NCI-H1930 (cell line): ENCODE measurements at regions not wholly inside any gene's neighbourhood (a gene's known extent, or its start where the extent isn't known, plus 50 kb on each side); places are given as distances from the start of the nearest gene placed in this dataset.
"Not testable (repeated sequence)": the region's sequence is repeated elsewhere in the genome, so short reads cannot be mapped to it uniquely, and the experiment has no call there.

Experiments used
- DNase-seq, 2 experiments: peaks; one replicate each; lab custom pipeline; 2025; lab: John Stamatoyannopoulos, UW

DNA sequence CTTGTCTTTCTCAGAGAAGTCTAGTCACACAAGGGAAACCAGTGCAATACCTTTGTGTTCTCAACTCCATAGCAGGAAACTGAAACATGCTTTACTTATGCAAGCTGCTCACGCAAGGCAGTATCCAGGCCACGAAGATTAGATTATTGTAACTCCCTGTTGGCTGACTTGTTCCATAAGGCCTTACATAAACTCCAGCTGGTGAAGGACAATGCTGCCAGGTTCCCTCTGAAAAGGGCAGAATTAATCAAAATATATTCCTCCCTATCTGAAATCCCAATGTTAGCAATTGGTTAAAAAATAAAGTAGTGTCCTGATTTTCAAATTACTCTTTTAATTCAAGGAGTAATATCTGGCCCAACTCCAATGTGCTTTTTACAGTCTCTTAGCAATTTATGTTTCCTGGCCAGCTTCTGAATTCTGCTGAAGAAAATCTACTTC lies 966.6 kb downstream of the HACE1 start:
- no peak for DNase-seq

DNA sequence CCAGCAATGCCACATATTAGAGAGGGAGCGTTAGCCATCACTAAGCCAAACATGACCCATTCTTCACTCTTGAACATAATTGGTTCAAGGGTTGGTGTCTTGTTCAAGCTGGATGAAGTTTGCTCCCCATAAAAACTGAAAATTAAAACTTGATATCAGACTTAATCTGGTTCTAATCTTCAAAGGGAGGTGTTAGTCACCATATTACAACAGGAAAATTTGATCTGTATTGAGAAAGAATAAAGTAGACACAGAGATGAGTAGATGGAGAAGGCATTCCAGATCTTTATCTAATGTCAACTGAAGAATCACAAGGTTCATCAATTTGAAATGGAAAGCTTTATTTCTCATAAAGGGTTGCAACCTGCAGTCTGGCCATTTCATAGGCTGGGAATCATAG lies 972.8 kb downstream of the HACE1 start:
- DNase-seq: no peak

DNA sequence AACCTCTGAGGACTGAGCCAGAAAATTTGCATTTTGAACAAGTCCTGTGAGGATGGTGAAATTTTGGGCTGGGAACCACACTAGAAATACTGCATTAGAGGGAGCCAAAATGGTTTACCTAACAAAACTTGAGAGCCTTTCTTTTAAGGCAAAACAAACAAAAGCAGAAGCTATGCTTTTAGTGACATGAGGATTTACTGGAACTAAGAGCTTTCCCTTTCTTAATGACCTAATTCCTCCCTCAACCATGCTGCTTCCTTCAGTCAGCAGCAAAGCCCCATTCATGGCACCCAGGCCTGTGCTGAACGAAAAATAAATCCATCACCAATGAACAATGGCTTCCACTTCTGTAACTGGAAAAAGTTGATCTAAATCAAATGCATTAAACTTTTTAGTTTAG lies 974.3 kb downstream of the HACE1 start:
- no peak for DNase-seq

DNA sequence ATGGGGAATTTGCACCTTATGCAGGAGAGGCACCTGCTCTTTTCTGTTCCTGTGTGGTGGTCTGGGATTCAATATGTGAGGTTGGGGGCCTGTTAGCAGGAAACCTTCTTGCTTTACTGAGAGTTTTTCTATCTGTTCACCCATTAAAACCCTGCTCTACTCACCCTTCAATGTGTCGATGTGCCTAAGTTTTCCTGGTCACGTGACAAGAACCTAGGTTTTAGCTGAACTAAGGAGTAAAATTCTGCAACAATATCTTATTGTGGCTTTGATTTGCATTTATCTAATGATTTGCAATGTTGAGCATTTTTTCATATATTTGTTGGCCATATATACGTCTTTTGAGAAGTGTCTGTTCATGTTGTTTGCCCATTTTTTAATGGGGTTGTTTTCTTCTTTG lies 979.9 kb downstream of the HACE1 start:
- no peak for DNase-seq

DNA sequence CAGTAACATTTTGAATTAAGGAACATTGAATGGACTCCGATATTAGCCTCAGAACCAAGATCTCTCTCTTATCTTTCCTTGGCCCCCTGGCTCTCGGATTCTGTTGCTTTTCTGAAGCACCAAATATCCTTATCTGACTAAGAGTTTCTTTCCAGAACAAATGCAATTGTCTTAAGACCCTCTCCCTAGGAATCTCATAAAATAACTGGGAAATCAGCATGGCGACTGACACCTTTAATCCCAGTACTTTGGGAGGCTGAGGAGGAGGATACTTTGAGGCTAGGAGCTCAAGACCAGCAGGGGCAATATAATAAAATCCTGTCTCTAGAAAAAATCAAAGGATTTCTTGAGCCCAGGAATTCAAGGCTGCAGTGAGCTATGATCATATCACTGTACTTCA lies 984.5 kb downstream of the HACE1 start:
- no peak for DNase-seq

DNA sequence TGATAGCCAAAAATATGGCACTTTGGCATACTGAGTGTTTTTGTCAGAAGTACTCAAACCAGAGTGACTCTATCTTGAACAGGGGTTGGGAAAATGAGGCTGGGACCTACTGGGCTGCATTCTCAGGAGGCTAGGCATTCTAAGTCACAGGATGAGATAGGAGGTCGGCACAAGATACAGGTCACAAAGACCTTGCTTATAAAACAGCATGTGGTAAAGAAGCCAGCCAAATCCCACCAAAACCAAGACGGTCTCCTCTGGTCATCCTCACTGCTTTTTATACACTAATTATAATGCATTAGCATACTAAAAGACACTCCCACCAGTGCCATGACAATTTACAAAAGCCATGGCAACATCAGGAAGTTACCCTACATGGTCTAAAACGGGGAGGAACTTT lies 985.1 kb downstream of the HACE1 start:
- no peak for DNase-seq

DNA sequence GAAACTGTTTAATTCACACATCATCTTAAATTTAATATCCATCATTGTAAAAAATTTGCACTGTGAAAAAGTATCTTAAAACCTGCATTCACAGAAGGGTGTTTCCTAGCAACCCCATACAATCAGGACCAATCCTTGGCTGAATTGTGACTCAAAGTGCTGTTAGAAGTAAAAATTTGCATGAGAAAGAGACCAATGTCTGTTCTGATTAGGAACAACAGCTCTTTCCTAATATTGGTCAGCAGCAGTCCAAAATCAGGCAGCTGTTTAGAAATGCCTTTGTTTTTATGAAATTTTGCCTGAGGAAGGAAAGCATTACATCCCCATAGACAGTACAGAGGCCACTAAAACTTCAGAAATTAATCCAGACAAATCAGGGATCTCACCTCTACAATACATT lies 987.0 kb downstream of the HACE1 start:
- no peak for DNase-seq

DNA sequence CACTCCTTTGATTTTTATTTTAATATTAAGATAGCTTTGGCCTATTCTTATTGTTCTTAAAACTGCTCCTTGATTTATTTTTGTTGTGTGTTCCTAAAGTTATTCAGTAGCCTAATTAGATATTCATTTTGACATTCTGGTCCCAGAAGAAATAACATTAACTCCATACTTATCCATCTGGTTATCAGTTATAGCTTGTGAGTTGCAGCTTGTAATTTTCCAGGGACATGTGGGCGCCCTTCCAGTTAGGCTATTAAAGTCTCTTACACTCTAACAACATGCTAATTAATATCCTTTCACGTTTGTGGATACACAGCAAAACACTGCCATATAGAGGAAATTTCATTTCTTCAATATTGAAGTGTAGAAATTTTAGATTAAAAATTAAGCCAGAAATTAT lies 987.5 kb downstream of the HACE1 start:
- DNase-seq: no peak

DNA sequence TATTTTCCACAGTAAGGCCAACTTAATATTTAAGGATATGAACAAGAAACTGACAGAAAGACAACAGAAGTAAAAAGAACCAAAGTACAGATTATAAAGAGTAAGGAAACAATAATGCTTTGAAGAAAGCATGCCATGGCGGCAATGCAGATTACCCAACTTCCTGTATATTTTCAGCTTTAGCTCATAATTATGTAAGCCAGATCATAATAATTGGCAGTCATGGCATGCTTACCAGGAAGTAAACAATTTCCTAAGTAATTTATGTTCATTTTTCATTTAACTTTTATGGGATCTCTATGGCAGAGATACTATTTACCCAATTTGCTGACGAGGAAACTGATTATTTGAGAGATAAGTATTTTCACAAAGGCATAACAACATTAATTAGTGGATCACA lies 988.7 kb downstream of the HACE1 start:
- no peak for DNase-seq

DNA sequence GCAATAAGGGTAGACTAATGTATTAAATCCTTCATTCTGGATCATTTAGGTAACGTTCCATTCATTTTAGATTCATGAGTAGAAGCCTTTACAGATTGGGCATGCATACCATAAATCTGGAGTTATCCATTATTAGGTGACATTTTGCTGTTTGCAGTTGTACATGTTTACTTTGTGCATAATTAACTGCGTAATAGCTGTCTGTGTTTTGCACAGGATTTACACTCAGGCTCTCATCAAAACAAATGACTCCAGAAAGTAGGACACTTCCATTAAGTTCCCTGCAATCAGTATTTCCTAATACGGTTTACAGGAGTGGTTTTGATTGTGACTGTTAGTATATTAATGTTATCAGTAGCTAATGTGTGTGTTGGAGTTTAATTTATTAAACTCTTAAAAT lies 997.4 kb downstream of the HACE1 start:
- DNase-seq: no peak

DNA sequence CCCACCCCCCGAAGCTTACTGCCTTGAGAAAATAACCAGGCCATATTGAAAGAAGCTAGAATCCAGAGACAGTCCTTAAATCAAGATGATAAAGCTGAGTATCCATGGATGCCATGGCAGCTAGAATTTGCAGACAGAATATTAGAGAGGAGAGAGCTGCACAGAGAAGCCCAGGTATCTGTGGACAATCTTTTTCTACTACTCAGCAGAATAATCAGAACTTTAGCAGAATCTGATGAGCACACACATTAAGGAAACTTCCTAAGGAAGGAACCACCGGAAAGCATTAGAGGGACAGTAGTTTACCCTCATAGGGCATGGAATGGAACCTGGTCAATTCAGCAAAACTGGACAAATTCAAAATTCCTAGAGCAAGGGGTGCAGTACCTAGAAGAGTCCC lies 1001.7 kb downstream of the HACE1 start:
- DNase-seq: no peak

DNA sequence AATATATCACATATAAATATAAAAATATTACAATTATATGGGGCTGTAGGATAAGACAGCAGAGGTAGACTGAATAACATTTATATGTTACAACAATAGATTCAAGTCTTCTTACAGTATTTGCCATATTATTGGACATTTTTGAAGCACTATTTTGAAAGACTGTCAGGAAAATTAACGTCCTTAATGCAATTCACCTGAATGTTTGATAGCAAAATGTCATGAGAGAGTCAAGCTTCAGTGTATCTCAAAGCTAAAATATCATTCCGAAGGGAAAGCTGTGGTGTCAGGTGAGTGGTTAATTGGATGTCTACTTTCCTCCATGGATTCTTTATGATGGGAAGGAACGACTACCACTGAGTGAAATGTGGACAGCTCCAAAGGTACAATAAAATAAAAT lies 1004.0 kb downstream of the HACE1 start:
- no peak for DNase-seq

DNA sequence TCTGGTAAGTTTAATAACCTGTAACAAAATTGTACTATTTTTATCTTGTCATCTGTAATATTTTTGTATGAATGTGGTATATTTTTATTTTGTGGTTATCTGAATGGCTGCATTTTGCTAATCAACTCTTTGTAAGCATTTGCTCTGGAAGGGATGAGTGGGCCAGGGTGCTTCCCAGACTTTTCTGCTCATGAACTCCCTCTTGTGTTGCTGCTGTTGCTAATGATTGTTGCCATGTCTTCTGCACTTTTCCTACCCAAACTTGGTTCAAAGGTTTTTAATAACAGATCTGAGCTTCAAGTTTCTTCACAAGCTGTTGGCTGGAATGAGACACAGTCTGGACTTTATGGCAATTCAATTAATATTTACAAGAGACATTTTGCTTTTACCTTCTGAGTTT lies 1005.7 kb downstream of the HACE1 start:
- no peak for DNase-seq

DNA sequence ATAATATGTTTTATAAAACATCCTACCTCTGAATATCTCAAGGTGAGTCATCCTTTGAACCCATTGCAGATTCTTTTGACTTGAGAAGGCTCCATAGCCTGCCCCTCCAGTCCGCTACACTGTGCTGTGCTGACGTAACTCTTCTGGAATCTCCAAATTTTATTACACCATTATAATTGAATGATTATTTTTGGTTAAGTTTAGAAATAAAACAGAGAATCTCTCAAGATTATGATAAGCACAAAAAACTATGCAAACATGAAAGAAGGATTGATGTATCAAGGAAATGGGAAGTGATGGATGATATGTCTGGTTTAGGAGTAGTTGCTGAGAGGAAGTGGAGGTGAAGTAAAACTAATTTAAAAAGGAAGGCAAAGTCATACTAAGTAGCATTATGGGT lies 1021.3 kb downstream of the HACE1 start:
- no peak for DNase-seq

DNA sequence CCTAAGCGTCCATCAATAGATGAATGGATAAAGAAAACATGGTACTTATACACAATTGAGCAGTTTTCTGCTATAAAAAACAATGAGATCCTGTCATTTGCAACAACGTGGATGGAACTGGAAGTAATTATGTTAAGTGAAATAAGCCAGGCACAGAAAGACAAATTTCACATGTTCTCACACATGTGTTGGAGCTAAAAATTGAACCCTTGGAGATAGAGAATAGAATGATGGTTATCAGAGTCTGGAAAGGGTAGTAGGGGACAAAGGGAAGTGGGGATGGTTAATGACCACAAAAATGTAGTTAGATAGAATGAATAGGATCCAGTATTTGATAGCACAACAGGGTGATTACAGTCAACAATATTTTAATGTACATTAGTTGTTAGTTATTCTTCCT lies 1033.5 kb downstream of the HACE1 start:
- DNase-seq: no peak

DNA sequence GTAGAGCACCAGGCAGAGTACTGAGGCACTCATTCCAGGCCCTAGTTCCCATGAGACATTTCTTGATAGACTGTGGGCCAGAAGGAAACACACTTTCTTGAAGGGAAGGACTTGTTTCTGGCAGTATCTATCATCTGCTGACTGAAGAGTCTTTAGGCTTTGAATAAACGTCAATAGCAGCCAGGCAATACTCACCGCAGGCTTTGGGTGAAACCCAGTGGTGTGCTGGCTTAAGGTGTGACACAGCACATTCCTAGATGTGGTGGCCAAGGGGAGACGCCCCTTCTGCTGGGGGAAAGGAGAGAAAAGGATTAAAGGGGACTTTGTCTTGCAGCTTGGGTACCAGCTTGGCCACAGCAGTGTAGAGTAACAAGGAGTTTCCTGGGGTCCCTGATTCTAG lies 1039.6 kb downstream of the HACE1 start:
- no peak for DNase-seq

DNA sequence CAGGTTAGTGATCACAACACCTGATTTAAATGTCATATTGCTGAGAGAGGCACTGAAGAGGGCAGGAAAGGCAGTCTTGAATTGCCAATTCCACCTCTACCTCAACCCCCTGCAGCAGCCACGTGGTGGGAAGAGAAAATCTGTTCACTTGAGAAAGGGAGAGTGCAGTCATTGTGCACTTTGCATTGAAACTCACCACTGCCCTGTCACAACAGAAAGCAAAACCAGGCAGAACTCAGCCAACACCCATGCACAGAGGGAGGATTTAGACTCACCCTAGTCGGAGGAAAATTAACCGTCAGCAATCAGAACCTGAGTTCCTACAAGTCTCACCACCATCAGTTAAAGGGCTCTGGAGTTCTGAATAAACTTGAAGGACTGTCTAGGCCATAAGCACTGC lies 1040.2 kb downstream of the HACE1 start:
- DNase-seq: no peak

DNA sequence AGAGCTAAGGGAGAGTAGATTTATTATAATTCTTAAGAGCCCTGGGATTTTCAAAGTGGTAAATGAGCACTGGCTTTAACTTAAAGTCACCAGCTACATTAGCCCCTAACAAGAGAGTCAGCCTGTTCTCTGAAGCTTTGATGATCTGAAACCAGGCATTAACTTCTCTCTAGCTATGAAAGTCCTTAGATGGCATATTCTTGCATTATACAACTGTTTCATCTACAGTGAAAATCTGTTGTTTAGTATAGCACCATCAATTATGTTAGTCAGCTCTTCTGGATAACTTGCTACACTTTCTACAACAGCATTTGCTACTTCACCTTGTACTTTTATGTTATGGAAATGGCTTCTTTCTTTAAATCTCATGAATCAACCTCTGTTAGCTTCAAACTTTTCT lies 1046.7 kb downstream of the HACE1 start:
- no peak for DNase-seq

DNA sequence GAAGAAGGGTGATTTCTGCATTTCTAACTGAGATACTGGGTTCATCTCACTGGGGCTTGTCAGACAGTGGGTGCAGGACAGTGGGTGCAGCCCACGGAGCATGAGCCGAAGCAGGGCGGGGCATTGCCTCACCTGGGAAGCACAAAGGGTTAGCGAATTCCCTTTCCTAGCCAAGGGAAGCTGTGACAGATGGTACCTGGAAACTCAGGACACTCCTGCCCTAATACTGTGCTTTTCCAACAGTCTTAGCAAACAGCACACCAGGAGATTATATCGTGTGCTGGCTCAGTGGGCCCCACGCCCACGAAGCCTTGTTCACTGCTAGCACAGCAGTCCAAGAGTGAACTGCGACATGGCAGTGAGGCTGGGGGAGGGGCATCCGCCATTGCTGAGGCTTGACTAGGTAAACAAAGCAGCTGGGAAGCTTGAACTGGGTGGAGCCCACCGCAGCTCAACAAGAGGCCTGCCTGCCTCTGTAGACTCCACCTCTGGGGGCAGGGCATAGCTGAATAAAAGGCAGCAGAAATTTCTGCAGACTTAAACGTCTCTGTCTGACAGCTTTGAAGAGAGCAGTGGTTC lies 1057.7 kb downstream of the HACE1 start:
- DNase-seq: not testable (repeated sequence)

DNA sequence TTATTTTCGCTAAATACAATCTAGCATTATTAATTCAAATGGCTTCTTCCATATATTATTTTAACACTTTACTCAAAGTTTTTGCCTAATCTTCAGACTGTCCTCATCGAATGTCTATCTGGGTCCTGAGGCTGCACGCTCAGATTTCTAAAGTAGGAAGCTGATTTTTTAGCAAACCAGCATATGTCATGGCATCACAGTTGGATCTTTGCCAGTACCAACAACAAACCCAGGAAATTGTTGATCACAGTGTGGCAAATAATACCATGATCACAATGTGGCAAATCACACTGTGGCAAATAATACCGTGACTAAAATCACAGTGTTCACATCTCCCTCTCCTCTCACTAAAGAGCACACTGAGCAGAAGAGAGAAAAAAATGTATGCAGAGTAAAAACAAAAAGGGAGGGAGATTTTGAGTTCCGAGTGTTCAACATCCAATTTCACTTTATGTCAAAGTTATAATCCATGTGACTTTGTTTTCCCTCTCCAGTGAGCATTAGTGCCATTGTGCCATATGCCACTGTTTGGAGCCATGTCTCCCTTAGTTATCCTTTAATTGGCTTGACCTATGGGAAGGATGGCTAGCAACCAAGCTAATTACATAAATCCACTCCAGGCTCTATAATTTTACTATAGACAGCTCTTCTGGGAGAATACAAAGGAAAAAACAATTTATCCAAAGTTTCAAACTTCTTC lies 1059.6 kb downstream of the HACE1 start:
- no peak for DNase-seq

DNA sequence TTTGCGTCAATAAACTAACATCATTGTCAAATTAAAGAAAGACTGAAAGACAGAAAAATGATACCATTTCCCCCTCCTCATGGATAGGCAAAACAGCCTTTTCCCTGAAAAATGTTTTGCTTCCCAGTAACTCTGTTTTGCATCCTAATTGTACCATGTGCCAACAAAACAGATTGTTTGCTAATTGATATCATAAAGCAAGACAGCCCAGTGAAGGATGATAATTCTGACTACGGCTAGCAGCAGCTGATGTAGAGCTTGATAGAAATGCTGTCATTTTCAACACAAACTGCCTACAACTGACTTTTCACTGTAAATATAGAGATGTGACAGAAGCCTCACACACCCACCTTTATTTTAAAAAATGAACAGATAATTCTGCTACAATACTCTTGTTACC lies 1061.6 kb downstream of the HACE1 start:
- no peak for DNase-seq

DNA sequence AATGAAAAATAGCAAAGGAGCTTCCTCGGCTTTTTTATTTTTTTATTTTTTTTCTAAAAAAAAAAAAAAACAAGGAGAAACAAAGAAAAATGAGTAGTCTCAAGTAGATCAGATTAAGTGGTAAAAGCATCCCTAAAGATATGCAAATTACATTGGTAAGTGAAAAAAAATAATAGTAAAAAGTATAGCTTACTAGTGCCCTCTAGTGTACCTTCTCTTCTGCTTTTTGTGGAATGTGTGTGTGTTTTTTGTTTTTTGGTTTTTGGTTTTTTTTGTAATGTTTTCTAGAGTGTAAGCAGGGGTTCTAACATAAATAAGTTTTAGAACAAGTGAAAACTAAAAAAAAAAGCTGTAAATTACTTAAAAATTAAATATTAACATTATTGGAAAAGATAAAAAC lies 1062.0 kb downstream of the HACE1 start:
- DNase-seq: no peak

DNA sequence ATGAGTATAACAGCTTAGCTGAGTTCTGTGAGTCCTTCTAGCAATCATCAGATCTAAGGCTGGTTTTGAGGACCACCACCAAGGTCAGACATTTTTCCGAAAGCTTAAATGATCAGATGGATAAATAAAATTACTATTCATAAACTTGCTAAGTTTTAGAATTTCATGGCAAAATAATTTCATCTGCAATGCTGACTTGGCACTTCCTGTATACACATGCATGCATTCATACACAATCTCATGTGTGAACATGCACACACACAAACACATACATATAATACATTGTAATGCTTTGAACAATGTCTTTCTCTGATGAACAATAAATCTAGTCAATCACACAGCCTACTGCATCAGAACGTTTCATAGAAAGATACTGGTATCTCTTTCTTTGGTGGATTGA lies 1068.3 kb downstream of the HACE1 start:
- no peak for DNase-seq

DNA sequence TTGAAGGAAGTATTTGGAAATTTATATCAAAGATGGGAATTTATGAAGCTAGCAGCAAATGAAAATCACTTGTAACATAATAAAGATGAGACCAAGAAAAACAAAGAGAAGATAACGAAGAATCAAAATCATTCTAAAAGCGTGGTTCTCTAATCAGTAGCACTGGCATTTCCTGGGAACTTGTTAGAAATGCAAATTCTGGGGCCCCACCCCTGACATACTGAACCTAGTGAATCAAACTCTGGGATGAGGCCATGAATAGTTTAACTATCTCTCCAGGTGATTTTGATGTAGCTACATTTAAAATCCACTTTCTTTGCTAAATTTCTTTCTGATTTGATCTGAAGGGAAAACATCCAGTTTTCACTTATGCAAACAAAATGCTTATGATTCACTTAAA lies 1075.6 kb downstream of the HACE1 start:
- no peak for DNase-seq
